GM21825 (cell line): ENCODE measurements at regions not wholly inside any gene's neighbourhood (a gene's known extent, or its start where the extent isn't known, plus 50 kb on each side); places are given as distances from the start of the nearest gene placed in this dataset.

Experiments used
- ATAC-seq: cut with Tn5 transposase; IDR thresholded peaks from one replicate; pipeline ENCODE4 v1.9.1; 2021; ENCODE audit warnings: mild to moderate bottlenecking, moderate library complexity; ENCODE audit not compliant: unreplicated experiment

- no peak for ATAC-seq
These were observed 316.7 kb upstream of the KLHL1 start for GRCh38 chr13:70424928-70425327.

DNA sequence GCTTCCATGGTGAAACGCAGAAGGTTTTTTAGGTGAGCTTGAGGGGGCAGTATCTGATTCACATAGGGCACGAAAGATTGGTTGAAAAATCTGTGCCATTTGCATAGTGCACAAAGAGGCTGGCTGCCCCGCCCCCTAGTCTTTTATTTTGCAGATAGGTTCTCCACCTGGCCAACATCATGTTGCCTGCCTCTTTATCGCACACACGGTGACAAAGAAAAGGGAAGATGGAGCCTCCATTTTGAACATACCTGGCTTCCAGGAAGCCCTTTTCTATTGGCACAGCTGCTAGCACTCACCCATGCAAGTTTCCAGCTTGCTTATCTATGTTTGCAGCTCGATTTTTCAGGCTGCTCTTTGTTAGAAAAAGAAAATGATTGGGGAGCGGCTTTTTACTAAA is 316.2 kb upstream of the KLHL1 start:
- ATAC-seq, result no peak

GRCh38 chr13:70415136-70415535 is 306.9 kb upstream of the KLHL1 start:
- no peak for ATAC-seq

DNA sequence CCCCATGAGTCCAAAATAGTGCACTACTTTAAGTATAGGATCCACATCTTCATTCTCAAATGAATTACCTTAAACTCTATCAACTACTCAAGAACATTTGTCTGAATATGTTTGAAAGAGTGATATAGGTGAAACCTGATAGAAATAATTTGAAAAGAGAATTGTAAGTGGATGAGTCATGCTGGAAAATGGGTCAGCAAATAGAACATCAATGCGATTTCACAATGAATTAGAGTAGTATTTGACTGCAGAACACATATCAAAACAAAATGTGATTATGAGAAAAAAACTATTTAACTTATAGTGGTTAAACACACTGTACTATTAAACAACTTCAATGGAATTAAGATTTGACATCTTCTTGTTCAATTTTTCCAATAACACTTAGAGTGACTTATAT is 300.6 kb upstream of the KLHL1 start:
- ATAC-seq, result no peak

DNA sequence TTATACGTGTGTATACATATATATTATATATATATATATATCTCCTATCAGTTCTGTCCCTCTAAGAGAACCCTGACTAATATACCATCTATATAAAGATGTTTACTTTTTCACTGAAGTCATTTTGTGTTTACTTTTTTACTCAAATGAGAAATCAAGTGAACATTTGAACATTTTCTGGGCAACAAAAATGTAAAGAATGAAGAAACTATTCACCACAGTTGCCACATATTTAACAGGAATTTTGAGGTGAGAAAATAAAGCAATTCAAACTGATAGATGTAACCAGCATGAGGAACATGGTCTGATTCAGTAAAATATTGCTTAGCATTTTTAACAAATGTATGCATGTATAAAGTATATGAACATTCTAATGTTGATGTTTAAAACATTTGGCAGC is 299.2 kb upstream of the KLHL1 start:
- no peak for ATAC-seq

GRCh38 chr13:70405266-70405665 is 297.0 kb upstream of the KLHL1 start:
- ATAC-seq, result no peak

DNA sequence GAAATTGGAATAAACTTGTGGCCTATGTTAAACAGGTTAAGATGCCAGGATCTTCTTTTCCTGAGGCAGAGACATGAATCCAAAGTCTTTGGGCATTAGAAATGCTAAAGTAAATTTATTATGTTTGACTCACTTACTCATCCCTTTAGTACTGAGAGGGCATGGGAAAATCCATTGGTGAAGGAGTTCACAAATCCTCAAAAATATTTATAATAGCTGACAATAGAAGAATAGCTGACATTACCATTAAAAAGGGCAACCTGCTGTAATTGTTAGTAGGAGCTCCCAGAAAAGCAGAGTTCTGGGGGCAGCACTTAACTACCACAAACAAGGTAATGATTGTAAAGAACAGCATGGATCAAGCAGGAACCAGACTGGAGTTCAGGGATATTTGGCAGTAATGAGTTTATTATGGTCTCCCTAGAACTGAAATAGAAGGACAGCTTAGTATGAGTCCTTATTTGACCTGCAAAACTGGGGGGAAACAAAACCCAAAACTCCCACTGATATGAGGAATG is 285.8 kb upstream of the KLHL1 start:
- no peak for ATAC-seq

DNA sequence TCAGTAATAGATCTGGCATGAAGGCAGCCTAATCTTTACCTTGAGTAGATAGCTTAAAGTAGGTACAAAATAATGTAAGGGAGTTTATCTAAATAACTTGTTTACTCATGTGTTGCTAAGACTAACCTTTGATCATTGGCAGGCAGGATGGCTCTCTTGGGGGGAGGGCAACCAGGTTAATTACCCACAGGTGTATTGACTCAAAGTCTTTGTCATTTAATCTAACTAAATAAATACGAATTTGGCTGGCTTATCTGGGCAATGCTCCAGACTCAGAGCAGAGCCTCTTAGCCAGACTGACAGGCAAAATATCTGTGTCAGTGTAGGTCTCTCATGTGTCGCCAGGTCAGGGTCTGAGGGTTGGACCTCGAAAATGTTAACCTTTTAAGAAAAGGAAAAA is 283.4 kb upstream of the KLHL1 start:
- ATAC-seq, result no peak

DNA sequence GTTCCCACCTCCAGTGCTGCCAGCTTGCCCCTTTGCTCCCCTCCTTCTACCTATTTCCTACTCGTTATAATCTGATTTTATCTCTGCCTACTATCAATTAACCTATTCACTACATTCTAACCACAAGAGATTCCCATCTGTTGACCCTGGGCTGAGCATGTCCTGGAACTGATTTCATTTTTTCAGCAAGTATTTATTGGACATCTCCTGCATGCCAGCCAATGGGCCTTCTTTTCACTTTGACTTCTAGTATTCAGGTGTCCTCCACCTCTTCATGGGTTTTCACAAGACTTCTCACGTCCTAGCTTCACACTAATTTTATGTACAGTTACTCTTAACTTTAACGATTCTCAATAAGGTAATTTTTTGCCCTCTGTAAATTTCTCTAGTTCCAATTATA is 282.7 kb upstream of the KLHL1 start:
- ATAC-seq, result no peak

GRCh38 chr13:70390064-70390463 is 281.8 kb upstream of the KLHL1 start:
- ATAC-seq, result no peak

DNA sequence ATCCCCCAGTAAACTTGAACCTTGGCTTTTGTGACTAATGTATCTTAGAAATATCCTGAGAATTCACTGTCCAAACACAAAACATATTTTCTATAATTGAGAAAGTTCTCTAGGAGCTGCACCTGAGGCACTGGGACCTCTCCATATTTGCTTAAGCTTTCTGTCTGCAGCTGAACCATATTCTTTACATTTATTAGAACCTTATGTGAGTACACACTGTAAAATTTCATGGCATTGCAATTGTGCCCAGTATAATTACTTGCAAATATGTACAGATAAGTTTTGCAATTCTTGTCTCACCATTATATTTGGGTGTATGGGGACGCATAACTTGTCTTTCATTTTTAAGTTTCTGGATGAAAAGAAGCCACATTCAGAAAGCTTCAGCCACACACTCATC is 280.7 kb upstream of the KLHL1 start:
- no peak for ATAC-seq

GRCh38 chr13:70386919-70387318 is 278.7 kb upstream of the KLHL1 start:
- ATAC-seq, result no peak

DNA sequence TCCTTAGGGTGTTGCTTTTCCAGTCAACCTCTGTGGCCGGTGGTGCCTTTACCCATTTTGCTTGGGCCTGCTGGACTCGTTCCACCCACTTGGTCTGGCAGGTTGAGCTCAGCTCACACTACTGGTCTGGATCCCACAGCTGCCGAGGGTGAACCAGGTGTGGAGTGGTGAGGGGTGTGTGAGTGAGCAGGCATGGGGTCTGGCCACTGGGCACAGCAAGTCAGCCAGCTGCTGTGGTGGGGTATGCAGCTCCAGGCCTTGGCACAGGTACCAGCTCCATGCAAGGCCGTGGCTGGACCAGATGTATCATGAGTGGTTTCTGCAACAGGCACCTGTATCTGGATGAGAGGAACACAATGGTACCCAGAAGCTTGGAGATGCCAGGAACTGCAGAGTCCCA is 277.6 kb upstream of the KLHL1 start:
- no peak for ATAC-seq

GRCh38 chr13:70384156-70384555 is 275.9 kb upstream of the KLHL1 start:
- no peak for ATAC-seq

- no peak for ATAC-seq
These were observed 272.6 kb upstream of the KLHL1 start for GRCh38 chr13:70380809-70381208.

DNA sequence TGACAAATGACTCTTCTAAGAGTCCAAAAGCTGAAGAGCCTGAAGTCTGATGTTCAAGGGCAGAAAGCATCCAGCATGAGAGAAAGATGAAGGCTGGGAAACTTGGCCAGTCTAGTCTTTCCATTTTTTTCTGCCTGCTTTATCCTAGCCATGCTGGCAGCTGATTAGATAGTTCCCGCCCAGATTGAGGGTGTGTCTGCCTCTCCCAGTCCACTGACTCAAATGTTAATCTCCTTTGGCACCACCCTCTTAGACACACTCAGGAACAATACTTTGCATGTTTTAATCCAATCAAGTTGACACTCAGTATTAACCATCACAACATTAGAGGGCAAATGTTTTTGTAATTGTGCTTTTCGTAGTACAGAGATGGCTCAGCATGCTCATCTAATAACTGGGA is 267.5 kb upstream of the KLHL1 start:
- ATAC-seq, result no peak

DNA sequence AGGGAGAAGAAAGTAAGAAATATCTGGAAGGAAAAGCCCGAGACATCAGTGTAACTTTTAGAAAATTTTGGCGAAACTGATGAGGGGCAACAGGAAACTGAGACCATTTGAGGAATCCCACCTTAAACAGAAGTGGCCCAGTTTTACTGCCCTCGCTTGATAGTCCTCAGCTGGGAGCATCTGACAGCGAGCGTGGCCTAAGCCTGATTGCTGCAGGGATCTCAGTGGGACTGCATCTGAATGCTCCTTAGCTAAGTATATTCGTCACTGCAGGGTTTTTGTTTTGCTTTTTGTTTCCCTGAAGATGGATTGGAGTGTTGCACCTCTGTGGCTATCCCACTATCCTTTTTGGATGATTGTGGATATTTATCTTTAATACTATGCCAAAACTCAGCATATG is 262.7 kb upstream of the KLHL1 start:
- ATAC-seq, result no peak

DNA sequence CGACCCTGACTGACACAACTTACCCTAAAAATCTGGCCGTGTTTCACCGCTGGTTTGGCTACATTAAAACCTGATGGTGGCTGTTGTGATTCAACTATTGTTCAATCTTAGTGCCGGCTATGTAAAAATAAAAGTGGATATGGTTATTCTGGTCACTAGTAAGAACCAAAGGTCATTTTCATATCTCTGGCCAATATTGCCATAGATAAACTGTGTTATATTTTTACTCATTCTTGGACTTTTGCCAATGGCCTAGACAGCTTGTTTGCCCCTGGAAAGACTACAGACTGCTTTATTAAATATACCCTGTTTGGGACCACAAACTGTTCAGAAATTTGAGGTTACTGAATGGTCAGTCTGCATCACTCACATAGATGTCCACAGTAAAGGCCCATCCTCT is 258.5 kb upstream of the KLHL1 start:
- ATAC-seq, result no peak

GRCh38 chr13:70363991-70364390 is 255.7 kb upstream of the KLHL1 start:
- no peak for ATAC-seq

- ATAC-seq, result no peak
These were observed 254.7 kb upstream of the KLHL1 start for GRCh38 chr13:70362820-70363570.

- ATAC-seq, result no peak
These were observed 248.8 kb upstream of the KLHL1 start for GRCh38 chr13:70357031-70357430.

DNA sequence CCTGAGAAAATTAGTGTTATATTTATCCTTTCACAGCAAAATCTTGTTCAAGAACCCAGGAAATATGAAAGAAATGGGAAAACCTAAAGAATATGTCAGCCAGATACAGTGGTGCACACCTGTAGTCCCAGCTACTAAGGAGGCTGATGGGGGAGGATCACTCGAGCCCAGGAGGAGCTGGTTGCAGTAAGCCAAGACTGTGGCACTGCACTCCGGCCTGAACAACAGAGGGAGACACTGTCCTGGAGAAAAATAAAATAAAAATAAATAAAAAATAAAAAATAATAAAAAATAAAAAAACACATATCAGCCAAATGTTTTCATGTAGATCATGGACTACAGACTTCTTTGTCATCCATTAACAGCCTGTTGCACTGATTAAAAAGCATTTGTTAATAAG is 244.8 kb upstream of the KLHL1 start:
- no peak for ATAC-seq
